PC-3 (cell line): ENCODE measurements at regions not wholly inside any gene's neighbourhood (a gene's known extent, or its start where the extent isn't known, plus 50 kb on each side); places are given as distances from the start of the nearest gene placed in this dataset.

Source experiments
- CTCF ChIP-seq: fragments of 300-600 bp; sonication (generic); conservative IDR thresholded peaks from 2 replicates; pipeline ENCODE4 v1.5.1; 2017; ENCODE audit warnings: antibody characterized with exemption, low read depth, mild to moderate bottlenecking, low read length
- EZH2phosphoT487 ChIP-seq: fragments of 300-600 bp; sonication (generic); IDR thresholded peaks from 2 replicates; pipeline ENCODE4 v1.6.1; 2018; ENCODE audit warnings: mild to moderate bottlenecking, antibody characterized with exemption, low read length, borderline replicate concordance

GRCh38 chr12:85695097-85695715 is 141.0 kb downstream of the RASSF9 start:
- no peak for TF ChIP-seq CTCF
- no peak for TF ChIP-seq EZH2phosphoT487
